ENCODE measurements at regions not wholly inside any gene's neighbourhood (a gene's known extent, or its start where the extent isn't known, plus 50 kb on each side); places are given as distances from the start of the nearest gene placed in this dataset.
"Not testable (repeated sequence)": the region's sequence is repeated elsewhere in the genome, so short reads cannot be mapped to it uniquely, and the experiment has no call there.

DNA sequence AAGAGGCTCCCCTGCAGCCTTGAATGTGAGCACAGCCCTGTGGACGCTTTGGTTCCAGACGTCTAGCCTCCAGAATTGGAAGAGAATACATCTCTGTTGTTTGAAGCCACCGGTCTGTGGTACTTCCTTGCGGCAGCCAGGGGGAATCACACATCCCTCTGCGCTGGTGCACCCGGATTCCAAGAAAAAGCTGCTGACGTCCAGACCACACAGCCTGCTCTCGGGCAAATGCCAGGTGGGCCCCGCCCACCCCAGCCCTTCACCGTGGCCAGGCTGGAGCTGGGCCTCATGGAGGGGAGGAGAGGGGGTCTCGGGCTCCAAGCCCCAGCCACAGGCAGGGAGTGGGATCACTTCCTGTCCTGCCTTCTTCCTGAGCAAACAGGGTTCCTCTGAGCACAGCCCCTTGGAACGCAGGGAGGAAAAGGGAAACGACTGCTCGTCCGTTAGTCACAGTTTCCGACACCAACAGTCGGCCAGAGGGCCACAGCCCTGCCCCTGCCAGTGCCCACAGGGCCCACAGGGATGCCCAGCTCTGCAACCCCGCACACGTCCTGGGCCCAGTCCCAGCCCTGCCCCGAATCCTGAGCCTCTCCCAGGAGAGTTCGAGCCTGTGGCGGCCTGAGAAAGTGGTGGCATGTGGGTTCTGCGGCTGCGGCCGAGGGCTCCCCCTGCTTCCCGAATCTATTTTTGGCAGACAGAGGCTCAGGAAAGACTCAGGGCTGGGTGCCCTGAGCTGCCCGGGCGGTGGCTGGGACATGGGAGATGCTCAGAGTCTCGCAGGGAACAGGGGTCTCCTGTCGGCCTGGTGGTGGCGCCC, 85.3 kb downstream of the RFLNA start:
- DNase-seq, result no peak

DNA sequence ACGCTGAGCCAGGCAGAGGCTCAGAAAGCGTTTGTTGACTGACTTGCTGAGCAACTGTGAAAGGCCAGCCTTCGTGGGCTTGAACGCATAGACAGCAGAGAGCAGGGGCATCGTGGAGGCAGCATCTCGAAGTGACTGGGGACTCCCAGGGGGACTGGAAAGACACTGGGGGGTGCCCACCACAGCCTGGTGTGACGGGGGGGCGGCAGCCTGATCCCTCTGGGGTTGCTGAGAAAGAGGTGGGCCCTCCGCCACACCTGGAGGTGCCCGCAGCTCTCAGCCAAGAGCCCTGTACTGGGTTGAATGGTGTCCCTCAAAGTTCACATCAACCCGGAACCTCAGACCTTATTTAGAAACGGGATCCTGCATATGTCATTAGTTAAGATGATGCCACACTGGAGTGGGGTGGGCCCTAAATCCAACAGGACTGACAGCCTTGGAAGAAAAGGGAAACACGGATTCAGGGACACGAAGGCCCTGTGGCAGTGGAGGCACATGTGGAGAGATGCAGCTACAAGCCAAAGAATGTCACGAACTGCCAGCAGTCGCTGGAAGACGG, 84.6 kb downstream of the RFLNA start:
- DNase-seq, result no peak

DNA sequence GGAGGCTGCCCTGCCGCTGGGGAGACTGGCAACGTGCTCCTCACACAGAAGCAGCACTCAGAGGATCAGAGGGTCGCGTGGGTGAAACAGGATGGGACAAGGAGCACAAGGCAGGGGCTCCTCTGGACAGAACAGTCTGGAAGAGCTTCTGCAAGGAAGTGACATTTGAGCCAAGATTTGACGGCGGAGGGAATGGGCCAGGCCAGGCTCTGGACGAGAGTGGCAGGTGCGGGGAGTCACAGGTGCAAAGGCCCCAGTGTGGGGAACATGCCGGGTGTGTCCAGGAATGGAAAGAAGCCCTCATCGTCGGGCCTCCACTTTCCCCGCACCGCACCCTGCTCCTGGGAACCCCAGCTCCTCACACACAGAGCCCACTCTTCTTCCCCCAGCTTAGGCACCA, 84.0 kb downstream of the RFLNA start:
- no peak for DNase-seq

GRCh38 chr12:124377981-124378509, 83.2 kb downstream of the RFLNA start:
- DNase-seq, result no peak

- no peak for DNase-seq
Measured at GRCh38 chr12:124376435-124376834, 81.5 kb downstream of the RFLNA start.

- no peak for DNase-seq
Measured at GRCh38 chr12:124375789-124376175, 80.9 kb downstream of the RFLNA start.

- DNase-seq, result no peak
Measured at GRCh38 chr12:124375141-124375788, 80.4 kb downstream of the RFLNA start.

DNA sequence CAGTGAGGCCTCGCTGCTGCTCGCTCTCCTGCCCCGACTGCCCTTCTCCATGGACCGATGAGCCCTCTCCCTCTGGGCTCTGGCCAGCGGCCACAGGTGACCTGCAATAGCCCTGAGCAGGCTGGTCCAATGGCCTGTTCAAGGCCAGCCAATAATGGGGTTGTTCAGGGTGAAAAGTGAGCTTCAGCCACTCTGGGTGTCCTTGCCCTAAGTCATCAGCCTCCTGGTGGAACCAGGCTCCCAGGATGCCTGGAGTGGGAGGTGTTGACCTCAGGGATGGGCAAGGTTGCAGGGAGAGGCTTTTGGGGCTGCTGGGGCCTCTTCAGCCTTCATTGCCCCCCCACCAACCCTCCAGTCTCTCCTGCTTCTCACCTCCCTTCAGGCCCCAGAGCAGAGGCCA, 79.7 kb downstream of the RFLNA start:
- no peak for DNase-seq

DNA sequence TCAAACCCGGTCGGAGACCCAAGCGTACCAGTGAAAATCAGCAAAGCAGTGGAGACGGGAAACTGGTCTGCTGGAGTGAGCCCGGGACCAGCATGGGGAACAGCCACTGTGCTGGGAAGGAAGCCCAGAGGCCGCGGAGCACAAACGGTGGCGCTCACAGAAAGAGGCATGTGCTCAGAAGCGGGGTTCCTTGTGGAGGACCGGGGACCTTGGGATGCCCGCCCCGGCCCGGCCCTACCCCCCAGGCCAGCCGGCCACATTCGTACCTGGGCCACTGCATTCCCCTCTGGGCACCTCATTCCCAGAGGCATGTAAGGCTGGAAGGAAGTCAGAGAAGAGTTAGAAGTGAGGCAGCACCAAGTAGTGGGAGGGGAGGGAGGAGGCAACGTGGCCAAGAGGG, 79.3 kb downstream of the RFLNA start:
- DNase-seq, result no peak

- DNase-seq, result not testable (repeated sequence)
Measured at GRCh38 chr12:124373701-124374100, 78.8 kb downstream of the RFLNA start.

GRCh38 chr12:124372831-124373230, 77.9 kb downstream of the RFLNA start:
- DNase-seq, result no peak

GRCh38 chr12:124371970-124372555, 77.2 kb downstream of the RFLNA start:
- DNase-seq, result no peak

DNA sequence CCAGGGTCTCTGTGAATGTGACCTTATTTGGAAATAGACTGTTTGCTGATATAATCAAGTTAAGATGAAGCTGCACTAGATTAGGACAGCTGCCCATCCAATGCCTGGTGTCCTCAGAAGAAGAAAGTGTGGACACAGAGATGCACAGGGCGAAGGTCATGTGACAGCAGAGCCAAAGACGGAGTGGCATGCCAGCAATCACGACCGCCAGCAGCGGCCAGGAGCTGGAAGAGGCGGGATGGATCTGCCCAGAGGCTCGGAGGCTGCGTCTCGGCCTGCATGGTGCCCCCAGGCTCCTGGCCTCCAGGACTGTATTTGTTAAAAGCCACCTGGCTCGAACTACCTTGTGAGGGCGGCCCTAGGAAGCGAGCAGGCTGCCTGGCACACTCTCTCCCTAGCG, 76.5 kb downstream of the RFLNA start:
- DNase-seq, result no peak

- no peak for DNase-seq
Measured at GRCh38 chr12:124370851-124371250, 76.0 kb downstream of the RFLNA start.

DNA sequence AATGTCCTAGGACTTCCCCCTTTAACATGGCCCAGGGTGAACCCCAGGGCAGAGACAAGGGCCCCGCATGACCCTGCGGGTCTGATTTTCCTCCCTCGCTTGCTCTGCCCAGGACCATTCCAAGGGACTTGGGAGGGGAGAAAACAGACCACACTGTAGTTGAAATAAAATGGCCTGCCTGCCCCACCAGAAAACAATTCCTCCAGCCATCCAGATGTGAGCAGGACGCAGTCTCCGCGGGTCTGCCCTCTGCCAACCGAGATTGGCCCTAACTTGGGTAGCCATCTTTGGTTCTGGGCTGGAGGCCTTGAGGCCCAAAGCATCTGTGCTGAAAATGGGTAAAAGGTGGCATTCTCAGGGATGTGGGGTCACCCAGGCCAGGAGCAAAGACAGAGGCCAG, 75.5 kb downstream of the RFLNA start:
- no peak for DNase-seq

DNA sequence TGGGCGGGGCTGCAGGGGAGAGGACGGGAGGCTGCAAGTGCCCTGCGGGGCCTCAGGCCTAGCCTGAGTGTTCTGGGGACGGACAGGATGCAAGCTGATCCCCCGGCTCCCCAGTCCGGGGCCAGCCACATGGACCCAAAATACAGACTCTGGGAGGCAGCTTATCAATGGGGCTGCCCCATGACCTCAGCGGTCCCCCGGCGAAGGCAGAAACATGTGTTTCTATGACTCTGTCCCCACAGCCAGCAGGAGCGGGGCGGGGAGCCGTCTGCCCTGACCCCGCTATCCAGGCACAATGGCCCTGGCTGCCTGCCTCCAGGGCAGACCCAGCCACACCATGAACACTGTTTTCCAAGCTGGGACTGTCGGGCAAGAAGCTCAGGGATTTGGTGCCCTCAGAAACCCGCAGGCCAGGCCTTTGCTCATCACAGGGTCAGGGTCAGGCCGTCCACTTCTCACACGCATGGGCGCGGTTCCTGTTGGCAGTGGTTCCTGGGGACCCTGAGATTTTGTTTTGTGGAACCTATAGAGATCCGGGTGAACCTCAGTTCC, 75.0 kb downstream of the RFLNA start:
- DNase-seq, result no peak

DNA sequence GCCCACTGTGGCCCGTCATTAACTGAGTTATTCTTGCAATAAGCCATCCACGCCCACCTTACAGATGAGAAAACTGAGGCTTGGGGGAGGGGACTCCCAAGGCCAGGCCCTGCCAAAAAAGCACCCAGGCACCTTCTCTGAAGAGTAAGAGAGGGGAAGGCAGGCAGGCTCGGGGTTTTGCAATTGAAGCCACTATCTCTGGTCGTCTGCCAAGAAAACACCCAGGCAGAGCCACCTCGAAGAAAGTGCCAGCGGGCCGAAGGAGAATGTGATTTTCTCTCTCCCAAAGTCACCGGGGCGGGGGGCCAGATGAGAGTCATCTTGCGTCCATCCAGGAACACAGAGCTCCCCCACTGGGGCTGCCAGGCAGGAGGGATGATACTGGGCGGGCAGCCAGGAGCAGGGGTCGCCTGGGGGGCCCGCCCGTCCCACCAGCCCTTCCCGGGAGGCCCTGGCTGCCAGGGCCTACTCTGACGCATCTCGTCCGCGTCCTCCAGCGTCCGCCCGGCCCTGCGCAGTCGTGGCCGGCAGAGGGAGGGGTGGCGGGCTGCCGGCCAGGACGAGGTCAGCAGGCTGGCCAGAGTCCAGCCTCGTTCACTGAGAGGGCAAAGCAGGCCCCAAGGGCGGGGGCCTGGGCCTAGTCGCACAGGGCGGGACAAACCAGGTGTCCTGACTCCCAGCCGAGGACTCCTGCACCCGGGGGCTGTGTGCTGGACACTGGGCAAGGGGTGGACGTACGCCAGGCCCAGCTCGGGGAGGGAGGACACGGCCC, 74.3 kb downstream of the RFLNA start:
- no peak for DNase-seq

DNA sequence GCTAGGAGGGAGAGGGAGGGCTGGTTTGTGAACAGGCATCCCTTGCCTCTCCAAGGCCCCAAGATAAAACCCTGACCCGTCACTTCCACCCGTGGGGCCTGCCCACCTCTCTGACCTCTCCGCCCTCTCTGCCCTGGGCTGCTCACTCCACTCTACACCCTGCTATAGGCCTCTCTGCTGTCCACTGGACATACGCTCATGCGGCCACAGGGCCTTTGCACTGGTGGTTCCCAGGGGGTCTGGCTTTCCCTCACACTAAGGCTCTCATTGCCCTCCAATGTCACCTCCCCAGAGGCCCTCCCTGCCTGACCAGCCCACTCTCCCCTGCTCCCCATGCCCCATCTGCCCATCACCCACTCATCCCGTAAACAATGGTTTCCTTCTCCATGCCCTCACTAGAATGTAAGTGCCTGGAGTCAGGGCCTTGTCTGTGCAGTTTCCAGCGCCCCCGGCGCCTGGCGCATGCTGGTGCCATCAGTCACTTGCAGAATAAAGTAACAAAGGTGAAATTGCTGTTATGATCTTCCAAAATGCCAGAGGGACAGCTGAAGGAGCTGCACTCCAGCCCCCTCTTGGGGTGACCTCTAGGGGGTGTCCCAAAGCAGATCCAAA, 73.6 kb downstream of the RFLNA start:
- DNase-seq, result no peak

- no peak for DNase-seq
Measured at GRCh38 chr12:124365726-124366430, 71.0 kb downstream of the RFLNA start.
